H1 (cell line): ENCODE measurements at regions not wholly inside any gene's neighbourhood (a gene's known extent, or its start where the extent isn't known, plus 50 kb on each side); places are given as distances from the start of the nearest gene placed in this dataset.

Experiments used
- CTCF ChIA-PET: fragments of 300-600 bp; sonication (Branson Sonifier 250); formaldehyde crosslinking; loops from one replicate; lab custom pipeline; 2021; ENCODE audit not compliant: partially characterized antibody; lab: Charles Lee
- POLR2A ChIA-PET: fragments of 300-600 bp; sonication (Branson Sonifier 250); formaldehyde crosslinking; loops from one replicate; lab custom pipeline; 2021; ENCODE audit warnings: inconsistent platforms; ENCODE audit not compliant: partially characterized antibody; lab: Charles Lee
- DNase-seq, 2 experiments: peaks; one replicate each; pipeline versions ENCODE4 v3.0.0 to v3.0.0-alpha.2; 2010 to 2022; ENCODE audit warnings: low spot score in 2 of 2, low read depth in 1 of 2, mixed read lengths in 1 of 2
- FAIRE-seq: peaks from 2 replicates; lab custom pipeline; 2011; peaks lifted over from hg19 to GRCh38; lab: Jason Lieb, UNC
- H2AFZ ChIP-seq: 2 replicates; pipeline ENCODE4 v1.8.1; 2012; ENCODE audit warnings: low read length, inconsistent platforms
- H2AK5ac ChIP-seq: 2 replicates; pipeline ENCODE4 v1.6.1; 2013; ENCODE audit warnings: low read depth, low read length
- H2BK120ac ChIP-seq: replicated peaks from 2 replicates; pipeline ENCODE3; 2013; ENCODE audit warnings: low read depth, low read length, inconsistent platforms
- H2BK12ac ChIP-seq: 2 replicates; pipeline ENCODE4 v1.6.1; 2013; ENCODE audit warnings: low read depth, low read length
- H2BK15ac ChIP-seq: 2 replicates; pipeline ENCODE4 v1.6.1; 2013; ENCODE audit warnings: low read length
- H2BK20ac ChIP-seq: 2 replicates; pipeline ENCODE4 v1.6.1; 2013; ENCODE audit warnings: low read length
- H2BK5ac ChIP-seq: 2 replicates; pipeline ENCODE4 v1.6.1; 2013; ENCODE audit warnings: low read depth, low read length
- H3K14ac ChIP-seq: 2 replicates; pipeline ENCODE4 v1.6.1; 2013; ENCODE audit warnings: inconsistent platforms; ENCODE audit not compliant: insufficient read length
- H3K18ac ChIP-seq: 2 replicates; pipeline ENCODE4 v1.6.1; 2013; ENCODE audit warnings: low read length; ENCODE audit errors: extremely low read depth
- H3K23ac ChIP-seq: 2 replicates; pipeline ENCODE4 v1.6.1; 2013; ENCODE audit warnings: inconsistent platforms; ENCODE audit not compliant: insufficient read length
- H3K23me2 ChIP-seq: 2 replicates; pipeline ENCODE4 v1.6.1; 2013; ENCODE audit warnings: low read depth, low read length
- H3K27ac ChIP-seq: 2 replicates; pipeline ENCODE4 v1.6.1; 2011; ENCODE audit warnings: low read depth, low read length, inconsistent platforms
- H3K27me3 ChIP-seq, 4 experiments: replicated peaks in 1 of 4; 1 replicate in 1 of 4; 2 replicates in 3 of 4; pipeline versions ENCODE4 v1.6.1 to v1.8.1; 2011 to 2013; ENCODE audit warnings: low read length in 3 of 4, mild to moderate bottlenecking in 3 of 4, inconsistent platforms in 2 of 4, mixed read lengths in 2 of 4, moderate library complexity in 1 of 4; ENCODE audit not compliant: control insufficient read depth in 3 of 4, insufficient read depth in 3 of 4; ENCODE audit errors: extremely low read depth in 1 of 4
- H3K36me3 ChIP-seq, 4 experiments: 2 replicates each; pipeline versions ENCODE4 v1.6.1 to v1.8.1; 2011 to 2013; ENCODE audit warnings: mild to moderate bottlenecking in 4 of 4, low read length in 3 of 4, moderate library complexity in 2 of 4, control low read depth in 1 of 4, inconsistent platforms in 1 of 4; ENCODE audit not compliant: insufficient read depth in 4 of 4, control insufficient read depth in 2 of 4
- H3K4ac ChIP-seq: replicated peaks from 2 replicates; pipeline ENCODE3; 2013; ENCODE audit warnings: low read length, low read depth, mixed read lengths, inconsistent platforms; ENCODE audit not compliant: insufficient read length
- H3K4me1 ChIP-seq, 4 experiments: replicated peaks in 1 of 4; 1 replicate in 1 of 4; 2 replicates in 3 of 4; pipeline versions ENCODE4 v1.6.1 to v1.8.1; 2011 to 2013; ENCODE audit warnings: low read length in 3 of 4, inconsistent platforms in 2 of 4, mixed read lengths in 1 of 4; ENCODE audit not compliant: insufficient read depth in 4 of 4, control insufficient read depth in 3 of 4
- H3K4me2 ChIP-seq, 2 experiments: 2 replicates each; pipeline versions ENCODE4 v1.6.1 to v1.8.1; 2011 to 2013; ENCODE audit warnings: low read depth in 2 of 2, low read length in 2 of 2, control low read depth in 1 of 2, inconsistent platforms in 1 of 2, mild to moderate bottlenecking in 1 of 2; ENCODE audit not compliant: insufficient read depth in 1 of 2
- H3K4me3 ChIP-seq, 4 experiments: fragments of 200-600, 300-600 bp in 1 of 4; sonication (generic), shearing (Covaris generic), sonication (Bioruptor Twin) in 1 of 4; 2 replicates each; pipeline versions ENCODE4 v1.5.1 to v1.8.1; 2011 to 2016; ENCODE audit warnings: low read length in 4 of 4, low read depth in 3 of 4, control low read depth in 2 of 4, inconsistent platforms in 2 of 4, mild to moderate bottlenecking in 2 of 4, mixed read lengths in 1 of 4, moderate library complexity in 1 of 4; ENCODE audit not compliant: insufficient read depth in 2 of 4; ENCODE audit errors: extremely low read depth in 1 of 4
- H3K56ac ChIP-seq: replicated peaks from 2 replicates; pipeline ENCODE3; 2013; ENCODE audit warnings: low read depth, mild to moderate bottlenecking, mixed read lengths, low read length, inconsistent platforms; ENCODE audit not compliant: insufficient read length
- H3K79me1 ChIP-seq: 2 replicates; pipeline ENCODE4 v1.6.1; 2013; ENCODE audit warnings: low read depth, low read length, control low read depth
- H3K79me2 ChIP-seq, 2 experiments: 2 replicates each; pipeline versions ENCODE4 v1.6.1 to v1.8.1; 2012 to 2013; ENCODE audit warnings: low read length in 2 of 2, mild to moderate bottlenecking in 2 of 2, inconsistent platforms in 1 of 2; ENCODE audit not compliant: insufficient read depth in 2 of 2, control insufficient read depth in 1 of 2
- H3K9ac ChIP-seq, 4 experiments: replicated peaks in 1 of 4; 1 replicate in 1 of 4; 2 replicates in 3 of 4; pipeline versions ENCODE4 v1.6.1 to v1.8.1; 2011 to 2013; ENCODE audit warnings: low read depth in 3 of 4, low read length in 3 of 4, control low read depth in 2 of 4, mild to moderate bottlenecking in 2 of 4, moderate library complexity in 2 of 4, inconsistent platforms in 1 of 4; ENCODE audit errors: extremely low read depth in 1 of 4
- H3K9me3 ChIP-seq, 2 experiments: 2 replicates each; pipeline versions ENCODE4 v1.6.1 to v1.8.1; 2012 to 2013; ENCODE audit warnings: mild to moderate bottlenecking in 2 of 2, moderate library complexity in 2 of 2, control low read depth in 1 of 2, inconsistent platforms in 1 of 2, low read depth in 1 of 2, low read length in 1 of 2, mixed read lengths in 1 of 2; ENCODE audit not compliant: insufficient read depth in 2 of 2
- H4K20me1 ChIP-seq, 2 experiments: replicated peaks in 1 of 2; 2 replicates each; pipeline versions ENCODE3 to v1.8.1; 2011 to 2013; ENCODE audit warnings: inconsistent platforms in 2 of 2, low read length in 2 of 2, mild to moderate bottlenecking in 1 of 2; ENCODE audit not compliant: insufficient read depth in 2 of 2, control insufficient read depth in 1 of 2
- H4K5ac ChIP-seq: 2 replicates; pipeline ENCODE4 v1.6.1; 2013; ENCODE audit warnings: low read length, low read depth, mixed read lengths, inconsistent platforms; ENCODE audit not compliant: insufficient read length
- H4K8ac ChIP-seq: 2 replicates; pipeline ENCODE4 v1.8.0; 2013; ENCODE audit warnings: mild to moderate bottlenecking, moderate library complexity, low read length, inconsistent platforms; ENCODE audit not compliant: insufficient read depth; ENCODE audit errors: extremely low read depth
- H4K91ac ChIP-seq: replicated peaks from 2 replicates; pipeline ENCODE3; 2013; ENCODE audit warnings: low read length, mixed read lengths, inconsistent platforms; ENCODE audit not compliant: insufficient read length
- CHD1 ChIP-seq: IDR thresholded peaks from 2 replicates; pipeline ENCODE4 v1.6.1; 2012; ENCODE audit warnings: low read depth, low read length, improper control_type of control experiment
- FOSL1 ChIP-seq: IDR thresholded peaks from 2 replicates; pipeline ENCODE4 v1.6.1; 2011; ENCODE audit warnings: mild to moderate bottlenecking, low read depth, low read length, moderate library complexity; ENCODE audit not compliant: insufficient read depth
- KDM4A ChIP-seq: IDR thresholded peaks from one replicate; pipeline ENCODE4 v1.7.1; 2012; ENCODE audit warnings: low read depth, mild to moderate bottlenecking, moderate library complexity, low read length, inconsistent platforms; ENCODE audit not compliant: severe bottlenecking
- SUZ12 ChIP-seq: fragments of 200-600 bp; sonication (generic); IDR thresholded peaks from 2 replicates; pipeline ENCODE4 v1.6.1; 2012; ENCODE audit warnings: mild to moderate bottlenecking, inconsistent platforms, low read length, moderate library complexity, mixed read lengths
- TEAD4 ChIP-seq: IDR thresholded peaks from 2 replicates; pipeline ENCODE4 v1.6.1; 2012; ENCODE audit warnings: low read depth, low read length, inconsistent platforms, mixed read lengths
- WGBS, 2 experiments: shearing (Covaris generic) in 1 of 2; methylation state at CpG; one replicate each; pipeline versions ENCODE4 v1.1.6 to v1.1.7; 2013 to 2015; ENCODE audit warnings: low lambda C conversion rate in 2 of 2, mixed read lengths in 2 of 2, inconsistent platforms in 1 of 2, low coverage in 1 of 2, missing lambda C conversion rate in 1 of 2; ENCODE audit not compliant: insufficient replicate concordance in 2 of 2, insufficient coverage in 1 of 2, insufficient read length in 1 of 2; ENCODE audit errors: extremely low coverage in 1 of 2, missing lambda C conversion rate in 1 of 2; 5-methylcytosine and 5-hydroxymethylcytosine counted together

DNA sequence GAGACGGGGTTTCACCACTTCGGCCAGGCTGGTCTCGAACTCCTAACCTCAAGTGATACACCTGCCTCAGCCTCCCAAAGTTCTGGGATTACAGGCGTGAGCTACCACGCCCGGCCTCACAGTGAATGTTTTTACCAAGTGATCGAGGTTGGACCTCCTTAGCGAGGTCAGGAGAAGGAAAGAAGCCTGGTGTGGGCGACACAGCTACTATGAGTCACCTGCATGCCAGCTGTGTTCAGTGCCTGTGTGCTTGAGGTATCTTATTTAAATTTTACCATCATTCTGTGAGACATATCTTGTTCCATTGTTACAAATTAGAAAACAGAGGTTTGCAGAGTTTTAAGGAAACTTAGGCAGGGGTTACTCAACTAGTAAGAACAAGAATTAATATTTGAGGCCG is 174.8 kb upstream of the DYNLRB2 start (continued):
- TF ChIP-seq KDM4A, result no peak

DNA sequence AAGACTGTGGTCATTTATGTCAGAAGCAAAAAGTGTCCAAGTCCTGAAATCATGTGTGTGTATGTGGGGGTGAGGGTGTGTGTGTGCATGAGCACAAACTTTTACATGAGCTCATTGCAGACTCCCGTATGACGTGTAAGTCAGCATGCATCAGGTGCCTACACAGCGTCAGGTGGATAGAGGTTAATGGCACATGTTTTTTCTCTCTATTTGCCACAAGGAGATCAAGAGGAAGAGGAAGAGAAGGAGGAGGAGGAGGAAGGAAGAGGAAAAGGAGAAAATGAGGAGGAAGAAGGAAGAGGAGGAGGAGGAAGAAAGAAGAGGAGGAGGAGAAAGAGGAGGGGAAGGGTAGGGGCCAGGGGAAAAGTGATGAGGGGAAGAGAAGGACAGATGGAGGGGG is 178.0 kb upstream of the DYNLRB2 start:
- no peak overlapping the region for H2AK5ac ChIP-seq
- no peaks in the 10 kb centered on the region for H3K4me1 ChIP-seq
- H3K79me1 ChIP-seq, result no peaks in the 10 kb centered on the region
- H3K36me3 ChIP-seq, result no peaks in the 10 kb centered on the region
- no peak overlapping the region for H2BK5ac ChIP-seq
- H3K56ac ChIP-seq, result no peak overlapping the region
- H3K79me2 ChIP-seq, result no peaks in the 10 kb centered on the region
- CTCF ChIA-PET, result no interaction called here
- no peak overlapping the region for H3K27ac ChIP-seq
- no peak overlapping the region for H3K18ac ChIP-seq
- H3K9me3 ChIP-seq, result no peaks in the 10 kb centered on the region
- no peak overlapping the region for H3K4ac ChIP-seq
- POLR2A ChIA-PET, result interaction anchor here (0.6 kb wide), 1 partner anchor 775 kb away, joined by 3 read pairs; no protein-coding TSS in a partner anchor
- no peak overlapping the region for H2BK120ac ChIP-seq
- H2BK15ac ChIP-seq, result no peak overlapping the region
- no peak overlapping the region for H3K23ac ChIP-seq
- H3K4me2 ChIP-seq, result no peak overlapping the region
- H3K4me3 ChIP-seq, result no peak overlapping the region
- H4K5ac ChIP-seq, result no peak overlapping the region
- H3K23me2 ChIP-seq, result no peaks in the 10 kb centered on the region; the same call in 1 of the 2 replicates
- TF ChIP-seq FOSL1 (no peak), TEAD4 (no peak), CHD1 (no peak), SUZ12 (no peak)
- no peak overlapping the region for H4K8ac ChIP-seq
- H2BK20ac ChIP-seq, result no peak overlapping the region
- no peak overlapping the region for H3K14ac ChIP-seq
- WGBS, 2 experiments, result 89% methylated on average over 3 of the region's 3 CpGs; no CpG with 5 or more reads in 1 of the 2 experiments
- H3K27me3 ChIP-seq, result no peaks in the 10 kb centered on the region
- no peak for DNase-seq
- no peak overlapping the region for H3K9ac ChIP-seq
- no peak overlapping the region for H2BK12ac ChIP-seq
- no peaks in the 10 kb centered on the region for H4K20me1 ChIP-seq
- H4K91ac ChIP-seq, result no peak overlapping the region
- no peak overlapping the region for H2AFZ ChIP-seq
- no peak for FAIRE-seq
